IMR-90 (cell line): ENCODE measurements at regions not wholly inside any gene's neighbourhood (a gene's known extent, or its start where the extent isn't known, plus 50 kb on each side); places are given as distances from the start of the nearest gene placed in this dataset.
A peak's percentile ranks its signal among the peaks of the same experiment; 100 is the strongest.

Experiments used
- ATAC-seq: fragments of 200-7000 bp; cut with Tn5 transposase; 2 replicates; pipeline ENCODE4 v1.9.1; 2020; ENCODE audit warnings: low read depth, mild to moderate bottlenecking, moderate library complexity
- BruUV-seq: library from RNA; stranded (reverse); fragments of 400-500 nt; replicated peaks from 2 replicates; lab custom pipeline; 2021; lab: Mats Ljungman, UMichigan
- CTCF ChIA-PET: fragments of 300-600 bp; formaldehyde crosslinking; extraction: SDS; loops from one replicate; lab custom pipeline; 2021; ENCODE audit warnings: antibody characterized with exemption; lab: Yijun Ruan, JAX
- POLR2A ChIA-PET: fragments of 300-600 bp; sonication (Branson Sonifier 250); formaldehyde crosslinking; loops from one replicate; lab custom pipeline; 2022; ENCODE audit warnings: antibody characterized with exemption; ENCODE audit not compliant: unreplicated experiment; lab: Charles Lee
- DNase-seq: peaks from one replicate; pipeline ENCODE4 v3.0.0; 2013
- H2AFZ ChIP-seq: replicated peaks from 2 replicates; pipeline ENCODE3; 2013; ENCODE audit warnings: low read length, mild to moderate bottlenecking; ENCODE audit not compliant: poor library complexity
- H2AK5ac ChIP-seq: 2 replicates; pipeline ENCODE4 v1.6.1; 2013; ENCODE audit warnings: low read depth, low read length, inconsistent platforms
- H2AK9ac ChIP-seq: replicated peaks from 2 replicates; pipeline ENCODE3; 2013; ENCODE audit warnings: mild to moderate bottlenecking, low read depth, low read length, moderate library complexity; ENCODE audit not compliant: poor library complexity
- H2BK120ac ChIP-seq: 2 replicates; pipeline ENCODE4 v1.6.1; 2013; ENCODE audit warnings: low read depth, low read length, inconsistent platforms
- H2BK15ac ChIP-seq: 3 replicates; pipeline ENCODE4 v1.6.1; 2013; ENCODE audit warnings: low read depth, low read length, inconsistent platforms
- H2BK20ac ChIP-seq: 2 replicates; pipeline ENCODE4 v1.6.1; 2013; ENCODE audit warnings: low read depth, mild to moderate bottlenecking, inconsistent platforms, low read length, moderate library complexity
- H2BK5ac ChIP-seq: 2 replicates; pipeline ENCODE4 v1.6.1; 2013; ENCODE audit warnings: mild to moderate bottlenecking, low read depth, low read length, inconsistent platforms; ENCODE audit not compliant: poor library complexity, severe bottlenecking
- H3K14ac ChIP-seq: replicated peaks from 2 replicates; pipeline ENCODE4 v1.6.1; 2013; ENCODE audit warnings: low read depth, low read length, inconsistent platforms
- H3K18ac ChIP-seq: 2 replicates; pipeline ENCODE4 v1.6.1; 2013; ENCODE audit warnings: low read depth, low read length, control low read depth
- H3K23ac ChIP-seq: 2 replicates; pipeline ENCODE4 v1.6.1; 2013; ENCODE audit warnings: low read depth, low read length, inconsistent platforms
- H3K27ac ChIP-seq: 2 replicates; pipeline ENCODE4 v1.5.1; 2013; ENCODE audit warnings: mild to moderate bottlenecking, control low read depth, low read length; ENCODE audit not compliant: insufficient read depth
- H3K27me3 ChIP-seq: 2 replicates; pipeline ENCODE4 v1.6.1; 2013; ENCODE audit warnings: low read length; ENCODE audit not compliant: control insufficient read depth, insufficient read depth
- H3K36me3 ChIP-seq: 2 replicates; pipeline ENCODE4 v1.6.1; 2013; ENCODE audit warnings: low read length, mixed read lengths; ENCODE audit not compliant: control insufficient read depth, insufficient read depth
- H3K4ac ChIP-seq: 2 replicates; pipeline ENCODE4 v1.6.1; 2013; ENCODE audit warnings: low read depth, low read length, inconsistent platforms
- H3K4me1 ChIP-seq: 2 replicates; pipeline ENCODE4 v1.6.1; 2013; ENCODE audit warnings: low read length, mixed read lengths; ENCODE audit not compliant: control insufficient read depth, insufficient read depth
- H3K4me2 ChIP-seq: 2 replicates; pipeline ENCODE4 v1.6.1; 2013; ENCODE audit warnings: low read depth, mild to moderate bottlenecking, control low read depth, low read length, moderate library complexity
- H3K4me3 ChIP-seq: 2 replicates; pipeline ENCODE4 v1.5.1; 2013; ENCODE audit warnings: low read depth, mild to moderate bottlenecking, control low read depth, low read length, moderate library complexity; ENCODE audit not compliant: insufficient read depth
- H3K56ac ChIP-seq: 2 replicates; pipeline ENCODE4 v1.6.1; 2013; ENCODE audit warnings: low read length, inconsistent platforms; ENCODE audit not compliant: insufficient read depth; ENCODE audit errors: extremely low read depth
- H3K79me1 ChIP-seq, 2 experiments: 2 replicates each; pipeline ENCODE4 v1.6.1; 2013; ENCODE audit warnings: low read length in 2 of 2, inconsistent platforms in 1 of 2, low read depth in 1 of 2
- H3K9ac ChIP-seq: 2 replicates; pipeline ENCODE4 v1.6.1; 2013; ENCODE audit warnings: low read depth, low read length, control low read depth
- H3K9me1 ChIP-seq: 2 replicates; pipeline ENCODE4 v1.6.1; 2013; ENCODE audit warnings: low read length, inconsistent platforms; ENCODE audit not compliant: insufficient read depth
- H3K9me3 ChIP-seq: 2 replicates; pipeline ENCODE4 v1.6.1; 2013; ENCODE audit warnings: low read length; ENCODE audit not compliant: control insufficient read depth, insufficient read depth
- H4K20me1 ChIP-seq: 2 replicates; pipeline ENCODE4 v1.6.1; 2013; ENCODE audit warnings: low read length, inconsistent platforms; ENCODE audit not compliant: insufficient read depth
- H4K5ac ChIP-seq: 2 replicates; pipeline ENCODE4 v1.6.1; 2013; ENCODE audit warnings: mild to moderate bottlenecking, low read depth, low read length, control low read depth
- H4K8ac ChIP-seq, 2 experiments: 2 replicates each; pipeline ENCODE4 v1.6.1; 2013; ENCODE audit warnings: low read depth in 2 of 2, low read length in 2 of 2, control low read depth in 1 of 2, inconsistent platforms in 1 of 2
- H4K91ac ChIP-seq: 2 replicates; pipeline ENCODE4 v1.6.1; 2013; ENCODE audit warnings: low read depth, low read length, inconsistent platforms; ENCODE audit not compliant: insufficient read depth
- CHD1 ChIP-seq: IDR thresholded peaks from 2 replicates; pipeline ENCODE4 v1.6.1; 2012; ENCODE audit warnings: low read depth, low read length, improper control_type of control experiment
- CTCF ChIP-seq: conservative IDR thresholded peaks from 2 replicates; pipeline ENCODE4 v1.5.1; 2012; ENCODE audit warnings: mild to moderate bottlenecking, low read depth, low read length, improper control_type of control experiment
- ELK1 ChIP-seq: fragments of 150-350 bp; IDR thresholded peaks from 2 replicates; pipeline ENCODE4 v1.6.1; 2016; ENCODE audit warnings: low read depth, mild to moderate bottlenecking, low read length, moderate library complexity, borderline replicate concordance
- FOS ChIP-seq: fragments of 150-350 bp; IDR thresholded peaks from 2 replicates; pipeline ENCODE4 v1.6.1; 2016; ENCODE audit warnings: low read depth, low read length
- MAZ ChIP-seq: IDR thresholded peaks from 2 replicates; pipeline ENCODE4 v1.6.1; 2012; ENCODE audit warnings: low read depth, mild to moderate bottlenecking, low read length, improper control_type of control experiment, moderate library complexity, borderline replicate concordance
- MXI1 ChIP-seq: IDR thresholded peaks from 2 replicates; pipeline ENCODE4 v1.6.1; 2012; ENCODE audit warnings: low read depth, mild to moderate bottlenecking, low read length, moderate library complexity, borderline replicate concordance
- NFE2L2 ChIP-seq: fragments of 150-350 bp; IDR thresholded peaks from 2 replicates; pipeline ENCODE4 v1.6.1; 2016; ENCODE audit warnings: low read depth, mild to moderate bottlenecking, low read length
- POLR2A ChIP-seq: IDR thresholded peaks from 2 replicates; pipeline ENCODE4 v1.6.1; 2012; ENCODE audit warnings: mild to moderate bottlenecking, low read depth, low read length
- RAD21 ChIP-seq: IDR thresholded peaks from 2 replicates; pipeline ENCODE4 v1.6.1; 2012; ENCODE audit warnings: low read length, improper control_type of control experiment
- RFX5 ChIP-seq: IDR thresholded peaks from 2 replicates; pipeline ENCODE4 v1.8.0; 2012; ENCODE audit warnings: low read depth, mild to moderate bottlenecking, low read length, moderate library complexity
- SMC3 ChIP-seq: fragments of 150-350 bp; IDR thresholded peaks from 2 replicates; pipeline ENCODE4 v1.6.1; 2016; ENCODE audit warnings: low read depth, mild to moderate bottlenecking, antibody characterized with exemption, low read length, moderate library complexity
- WGBS, 2 experiments: methylation state at CpG; one replicate each; pipeline versions ENCODE4 v1.1.5 to v1.1.7; 2013; ENCODE audit warnings: missing lambda C conversion rate in 2 of 2; ENCODE audit not compliant: insufficient read length in 1 of 2; ENCODE audit errors: extremely low coverage in 2 of 2; 5-methylcytosine and 5-hydroxymethylcytosine counted together
- dilution Hi-C: fragments of 300-500 bp; cut with HindIII; formaldehyde crosslinking; loops from one replicate; pipeline ENCODE4 v1.14.3; 2018; ENCODE audit warnings: low sequenced_read_pairs; ENCODE audit not compliant: unreplicated experiment
- in situ Hi-C: fragments of 300-500 bp; cut with MboI; formaldehyde crosslinking; loops from 3 replicates; pipeline ENCODE4 v1.14.3; 2019; ENCODE audit warnings: low sequenced_read_pairs, inconsistent platforms, mixed read lengths
- intact Hi-C: fragments of 100-400 bp; cut with micrococcal nuclease; formaldehyde crosslinking; loops from 2 replicates; pipeline ENCODE4 v1.10.0; 2022

- Histone ChIP-seq H3K18ac (peak overlapping the region; percentile 93; the same call in 1 of the 2 replicates), H3K27ac (no peak overlapping the region), H3K27me3 (no peaks in the 10 kb centered on the region), H3K4me2 (no peak overlapping the region), H3K9me1 (no peaks in the 10 kb centered on the region), H2BK120ac (no peak overlapping the region), H4K20me1 (no peaks in the 10 kb centered on the region), H3K4me3 (no peak overlapping the region), H3K9ac (no peak overlapping the region), H3K4ac (no peak overlapping the region), H4K5ac (no peak overlapping the region; the same call in 1 of the 2 replicates), H3K14ac (peak overlapping the region; percentile 16; the same call in 1 of the 2 replicates), H3K79me1 (no peaks in the 10 kb centered on the region), H3K9me3 (peaks cover 2% of the 10 kb centered on the region; the same call in 1 of the 2 replicates), H2BK15ac (no peak overlapping the region), H3K56ac (no peak overlapping the region), H3K4me1 (peaks cover 5% of the 10 kb centered on the region), H2AFZ (no peak overlapping the region), H2AK5ac (no peak overlapping the region), H2BK20ac (no peak overlapping the region), H4K91ac (no peak overlapping the region), H2BK5ac (peak overlapping the region; percentile 29), H2AK9ac (no peak overlapping the region), H4K8ac (no peak overlapping the region), H3K36me3 (no peaks in the 10 kb centered on the region), H3K23ac (no peak overlapping the region)
- no TSS peak for BruUV-seq
- ChIA-PET POLR2A (no interaction called here), CTCF (interaction anchor here (0.7 kb wide), 1 partner anchor 322 kb away, joined by 4 read pairs; no protein-coding TSS in a partner anchor)
- DNase-seq (no peak), ATAC-seq (no peak)
- in situ Hi-C loops (no loop called here), intact Hi-C loops (no loop called here), dilution Hi-C loops (no loop called here)
- no peak for TF ChIP-seq CHD1
- TF ChIP-seq ELK1 = no peak
- no peak for TF ChIP-seq MXI1
- no peak for TF ChIP-seq RFX5
- no peak for TF ChIP-seq CTCF
- TF ChIP-seq NFE2L2 = no peak
- no peak for TF ChIP-seq RAD21
- TF ChIP-seq FOS = no peak
- no peak for TF ChIP-seq POLR2A
- no peak for TF ChIP-seq SMC3
- no peak for TF ChIP-seq MAZ
- WGBS, 2 experiments = no CpG with 5 or more reads among the region's 2 CpGs
These were observed 272.1 kb downstream of the TLE1 start for GRCh38 chr9:81417299-81417675.
